ENCODE measurements at regions not wholly inside any gene's neighbourhood (a gene's known extent, or its start where the extent isn't known, plus 50 kb on each side); places are given as distances from the start of the nearest gene placed in this dataset.

DNA sequence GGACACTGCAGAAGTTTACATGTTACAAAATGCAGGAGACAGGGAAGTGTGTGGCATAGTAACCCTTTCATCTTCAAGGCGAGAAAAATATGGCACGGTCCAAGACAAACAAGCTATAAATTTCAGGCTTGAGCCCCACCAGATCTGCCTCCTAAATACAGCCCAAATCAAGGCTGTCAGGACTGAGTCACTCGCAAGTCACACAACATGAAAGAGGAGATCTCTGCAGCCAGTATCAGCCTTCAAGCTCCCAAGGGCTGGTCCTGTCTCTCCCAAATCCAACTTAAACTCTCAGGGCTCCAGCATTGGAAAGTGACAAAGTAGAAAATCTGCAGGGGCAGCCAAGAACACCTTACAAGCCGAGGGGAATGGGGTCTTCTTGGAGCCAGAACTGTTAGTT is 106.3 kb upstream of the GATA6 start:
- no peak for TF ChIP-seq SMC3 (conservative IDR thresholded peaks at IDR 0.05; ENCODE audit: poor library complexity)
- no peak for TF ChIP-seq EP300 (conservative IDR thresholded peaks at IDR 0.05; ENCODE audit: poor library complexity, severe bottlenecking)
- TF ChIP-seq, protein P1, sequence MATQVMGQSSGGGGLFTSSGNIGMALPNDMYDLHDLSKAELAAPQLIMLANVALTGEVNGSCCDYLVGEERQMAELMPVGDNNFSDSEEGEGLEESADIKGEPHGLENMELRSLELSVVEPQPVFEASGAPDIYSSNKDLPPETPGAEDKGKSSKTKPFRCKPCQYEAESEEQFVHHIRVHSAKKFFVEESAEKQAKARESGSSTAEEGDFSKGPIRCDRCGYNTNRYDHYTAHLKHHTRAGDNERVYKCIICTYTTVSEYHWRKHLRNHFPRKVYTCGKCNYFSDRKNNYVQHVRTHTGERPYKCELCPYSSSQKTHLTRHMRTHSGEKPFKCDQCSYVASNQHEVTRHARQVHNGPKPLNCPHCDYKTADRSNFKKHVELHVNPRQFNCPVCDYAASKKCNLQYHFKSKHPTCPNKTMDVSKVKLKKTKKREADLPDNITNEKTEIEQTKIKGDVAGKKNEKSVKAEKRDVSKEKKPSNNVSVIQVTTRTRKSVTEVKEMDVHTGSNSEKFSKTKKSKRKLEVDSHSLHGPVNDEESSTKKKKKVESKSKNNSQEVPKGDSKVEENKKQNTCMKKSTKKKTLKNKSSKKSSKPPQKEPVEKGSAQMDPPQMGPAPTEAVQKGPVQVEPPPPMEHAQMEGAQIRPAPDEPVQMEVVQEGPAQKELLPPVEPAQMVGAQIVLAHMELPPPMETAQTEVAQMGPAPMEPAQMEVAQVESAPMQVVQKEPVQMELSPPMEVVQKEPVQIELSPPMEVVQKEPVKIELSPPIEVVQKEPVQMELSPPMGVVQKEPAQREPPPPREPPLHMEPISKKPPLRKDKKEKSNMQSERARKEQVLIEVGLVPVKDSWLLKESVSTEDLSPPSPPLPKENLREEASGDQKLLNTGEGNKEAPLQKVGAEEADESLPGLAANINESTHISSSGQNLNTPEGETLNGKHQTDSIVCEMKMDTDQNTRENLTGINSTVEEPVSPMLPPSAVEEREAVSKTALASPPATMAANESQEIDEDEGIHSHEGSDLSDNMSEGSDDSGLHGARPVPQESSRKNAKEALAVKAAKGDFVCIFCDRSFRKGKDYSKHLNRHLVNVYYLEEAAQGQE (IDR thresholded peaks at IDR 0.05; ENCODE audit: borderline replicate concordance), result no peak
- TF ChIP-seq, protein P2, sequence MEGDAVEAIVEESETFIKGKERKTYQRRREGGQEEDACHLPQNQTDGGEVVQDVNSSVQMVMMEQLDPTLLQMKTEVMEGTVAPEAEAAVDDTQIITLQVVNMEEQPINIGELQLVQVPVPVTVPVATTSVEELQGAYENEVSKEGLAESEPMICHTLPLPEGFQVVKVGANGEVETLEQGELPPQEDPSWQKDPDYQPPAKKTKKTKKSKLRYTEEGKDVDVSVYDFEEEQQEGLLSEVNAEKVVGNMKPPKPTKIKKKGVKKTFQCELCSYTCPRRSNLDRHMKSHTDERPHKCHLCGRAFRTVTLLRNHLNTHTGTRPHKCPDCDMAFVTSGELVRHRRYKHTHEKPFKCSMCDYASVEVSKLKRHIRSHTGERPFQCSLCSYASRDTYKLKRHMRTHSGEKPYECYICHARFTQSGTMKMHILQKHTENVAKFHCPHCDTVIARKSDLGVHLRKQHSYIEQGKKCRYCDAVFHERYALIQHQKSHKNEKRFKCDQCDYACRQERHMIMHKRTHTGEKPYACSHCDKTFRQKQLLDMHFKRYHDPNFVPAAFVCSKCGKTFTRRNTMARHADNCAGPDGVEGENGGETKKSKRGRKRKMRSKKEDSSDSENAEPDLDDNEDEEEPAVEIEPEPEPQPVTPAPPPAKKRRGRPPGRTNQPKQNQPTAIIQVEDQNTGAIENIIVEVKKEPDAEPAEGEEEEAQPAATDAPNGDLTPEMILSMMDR (IDR thresholded peaks at IDR 0.05; ENCODE audit: poor library complexity, severe bottlenecking), result no peak
- TF ChIP-seq EZH2 (IDR thresholded peaks at IDR 0.05; ENCODE audit: borderline replicate concordance, insufficient read depth, low read length, poor library complexity, severe bottlenecking), result no peak
- no peak for TF ChIP-seq TAF1 (IDR thresholded peaks at IDR 0.05; ENCODE audit: low read depth)
- TF ChIP-seq POLR2AphosphoS5 (IDR thresholded peaks at IDR 0.05), result no peak
- TF ChIP-seq MXI1 (conservative IDR thresholded peaks at IDR 0.05; ENCODE audit: poor library complexity, severe bottlenecking), result no peak
